Liver (tissue), 8 donors: ENCODE measurements at regions not wholly inside any gene's neighbourhood (a gene's known extent, or its start where the extent isn't known, plus 50 kb on each side); places are given as distances from the start of the nearest gene placed in this dataset.

Source experiments
- DNase-seq: peaks from one replicate; pipeline ENCODE4 v3.0.0-alpha.2; 2017; ENCODE audit warnings: low spot score
- H3K27ac ChIP-seq, 2 donors: one replicate each; pipeline ENCODE4 v1.7.0; 2013; ENCODE audit warnings: inconsistent platforms in 2 of 2, low read length in 2 of 2, control low read depth in 1 of 2, low read depth in 1 of 2, mild to moderate bottlenecking in 1 of 2
- H3K27me3 ChIP-seq, 4 donors: one replicate each; pipeline versions ENCODE4 v1.6.1 to v1.7.0; 2013; ENCODE audit warnings: low read length in 3 of 4, inconsistent platforms in 1 of 4, mild to moderate bottlenecking in 1 of 4, moderate library complexity in 1 of 4; ENCODE audit not compliant: control insufficient read depth in 4 of 4, insufficient read depth in 4 of 4
- H3K36me3 ChIP-seq, 4 donors: one replicate each; pipeline versions ENCODE4 v1.6.1 to v1.7.0; 2013; ENCODE audit warnings: low read length in 3 of 4, mild to moderate bottlenecking in 3 of 4, low read depth in 1 of 4, moderate library complexity in 1 of 4; ENCODE audit not compliant: control insufficient read depth in 4 of 4, insufficient read depth in 3 of 4
- H3K4me1 ChIP-seq, 4 donors: one replicate each; pipeline versions ENCODE4 v1.6.1 to v1.7.0; 2013; ENCODE audit warnings: low read length in 3 of 4, mild to moderate bottlenecking in 3 of 4, moderate library complexity in 1 of 4; ENCODE audit not compliant: control insufficient read depth in 4 of 4, insufficient read depth in 4 of 4
- H3K4me3 ChIP-seq, 3 donors: one replicate each; pipeline versions ENCODE4 v1.6.1 to v1.7.0; 2013; ENCODE audit warnings: low read length in 3 of 3, control low read depth in 1 of 3, low read depth in 1 of 3, mild to moderate bottlenecking in 1 of 3
- H3K9ac ChIP-seq, 2 donors: one replicate each; pipeline ENCODE4 v1.7.0; 2013; ENCODE audit warnings: low read length in 2 of 2, mild to moderate bottlenecking in 2 of 2, moderate library complexity in 2 of 2, control low read depth in 1 of 2, low read depth in 1 of 2
- H3K9me3 ChIP-seq, 4 donors: one replicate each; pipeline versions ENCODE4 v1.6.1 to v1.7.0; 2013; ENCODE audit warnings: low read length in 3 of 4; ENCODE audit not compliant: control insufficient read depth in 4 of 4
- ATF3 ChIP-seq: IDR thresholded peaks from 2 replicates; pipeline ENCODE4 v1.6.1; 2016; ENCODE audit warnings: antibody characterized with exemption
- CTCF ChIP-seq: fragments of 150-350 bp; IDR thresholded peaks from 2 replicates; pipeline ENCODE4 v1.5.1; 2017; ENCODE audit warnings: improper control_type of control experiment, low read depth, low read length; ENCODE audit not compliant: missing input control
- EGR1 ChIP-seq, 2 donors: IDR thresholded peaks; 2 replicates each; pipeline ENCODE4 v1.6.1; 2016 to 2018; ENCODE audit warnings: antibody characterized with exemption in 2 of 2, low read depth in 2 of 2
- FOXA1 ChIP-seq: IDR thresholded peaks from 2 replicates; pipeline ENCODE4 v1.6.1; 2016; ENCODE audit warnings: antibody characterized with exemption
- FOXA2 ChIP-seq: IDR thresholded peaks from 2 replicates; pipeline ENCODE4 v1.6.1; 2016; ENCODE audit warnings: antibody characterized with exemption
- GABPA ChIP-seq, 2 donors: IDR thresholded peaks in 1 of 2; conservative IDR thresholded peaks in 1 of 2; 2 replicates each; pipeline ENCODE4 v1.6.1; 2016; ENCODE audit warnings: antibody characterized with exemption in 2 of 2, mild to moderate bottlenecking in 1 of 2, moderate library complexity in 1 of 2
- HNF4A ChIP-seq, 2 donors: conservative IDR thresholded peaks; 2 replicates each; pipeline ENCODE4 v1.6.1; 2016; ENCODE audit warnings: antibody characterized with exemption in 2 of 2, mild to moderate bottlenecking in 2 of 2
- HNF4G ChIP-seq: IDR thresholded peaks from 2 replicates; pipeline ENCODE4 v1.6.1; 2016; ENCODE audit warnings: antibody characterized with exemption
- JUND ChIP-seq, 2 donors: IDR thresholded peaks; 2 replicates each; pipeline ENCODE4 v1.6.1; 2016; ENCODE audit warnings: antibody characterized with exemption in 2 of 2
- MAX ChIP-seq: IDR thresholded peaks from 2 replicates; pipeline ENCODE4 v1.6.1; 2016; ENCODE audit warnings: antibody characterized with exemption
- NR2F2 ChIP-seq: IDR thresholded peaks from 2 replicates; pipeline ENCODE4 v1.6.1; 2016; ENCODE audit warnings: antibody characterized with exemption
- RAD21 ChIP-seq, 2 donors: IDR thresholded peaks; 2 replicates each; pipeline ENCODE4 v1.6.1; 2016; ENCODE audit warnings: antibody characterized with exemption in 2 of 2, mild to moderate bottlenecking in 2 of 2
- REST ChIP-seq: IDR thresholded peaks from 2 replicates; pipeline ENCODE4 v1.6.1; 2016; ENCODE audit warnings: antibody characterized with exemption, mild to moderate bottlenecking
- RXRA ChIP-seq, 2 donors: IDR thresholded peaks; 2 replicates each; pipeline ENCODE4 v1.6.1; 2017 to 2018; ENCODE audit warnings: antibody characterized with exemption in 2 of 2, mild to moderate bottlenecking in 1 of 2
- SP1 ChIP-seq: IDR thresholded peaks from 2 replicates; pipeline ENCODE4 v1.6.1; 2018; ENCODE audit warnings: antibody characterized with exemption, mild to moderate bottlenecking
- TAF1 ChIP-seq: conservative IDR thresholded peaks from 2 replicates; pipeline ENCODE4 v1.6.1; 2016; ENCODE audit warnings: antibody characterized with exemption, mild to moderate bottlenecking
- YY1 ChIP-seq: IDR thresholded peaks from 2 replicates; pipeline ENCODE4 v1.6.1; 2016; ENCODE audit warnings: antibody characterized with exemption, mild to moderate bottlenecking
- ZBTB33 ChIP-seq: IDR thresholded peaks from 2 replicates; pipeline ENCODE4 v1.6.1; 2016; ENCODE audit warnings: antibody characterized with exemption
- WGBS: extraction: QIAGEN DNeasy Blood & Tissue Kit; methylation state at CpG from one replicate; pipeline ENCODE4 v1.1.7; 2013; 5-methylcytosine and 5-hydroxymethylcytosine counted together
- donor health status: healthy.
- donor health status: healthy.
- donor health status: healthy.
- donor health status: healthy.
- donor health status: healthy.

GRCh38 chr16:17945080-17945601 lies 391.4 kb downstream of the NPIPA8 start:
- no peak overlapping the region for H3K27ac ChIP-seq
- DNase-seq: no peak
- no peak overlapping the region for H3K4me3 ChIP-seq
- H3K36me3 ChIP-seq: no peaks in the 10 kb centered on the region
- H3K9me3 ChIP-seq: peaks cover 0 to 2% (median 0%) of the 10 kb centered on the region in 4 donors
- H3K9ac ChIP-seq: no peak overlapping the region
- no peak for TF ChIP-seq SP1
- no peak for TF ChIP-seq HNF4G
- no peak for TF ChIP-seq NR2F2
- TF ChIP-seq HNF4A (conservative IDR thresholded peaks at IDR 0.05): no peak
- no peaks in the 10 kb centered on the region for H3K27me3 ChIP-seq
- H3K4me1 ChIP-seq: peaks cover 10 to 53% (median 44%) of the 10 kb centered on the region in 4 donors
- 79% methylated on average over 5 of the region's 5 CpGs for WGBS

GRCh38 chr16:17944345-17944744 lies 392.2 kb downstream of the NPIPA8 start:
- Histone ChIP-seq H3K9me3 (peaks cover 0 to 2% (median 0%) of the 10 kb centered on the region in 4 donors), H3K4me3 (no peak overlapping the region), H3K36me3 (no peaks in the 10 kb centered on the region), H3K27me3 (no peaks in the 10 kb centered on the region), H3K9ac (no peak overlapping the region), H3K4me1 (peaks cover 7 to 45% (median 37%) of the 10 kb centered on the region in 4 donors), H3K27ac (no peak overlapping the region)
- DNase-seq: no peak
- TF ChIP-seq TAF1 (no peak), REST (no peak), HNF4G (no peak), YY1 (no peak), JUND (IDR thresholded peaks at IDR 0.05) (no peak), ATF3 (no peak), HNF4A (conservative IDR thresholded peaks at IDR 0.05) (no peak), CTCF (no peak), MAX (no peak), EGR1 (IDR thresholded peaks at IDR 0.05; ENCODE audit: low read depth in 2 of 2) (no peak), FOXA2 (no peak), RAD21 (IDR thresholded peaks at IDR 0.05) (no peak), GABPA (IDR thresholded peaks at IDR 0.05 in 1 of 2, conservative IDR thresholded peaks at IDR 0.05 in 1 of 2) (no peak), FOXA1 (no peak), NR2F2 (no peak), ZBTB33 (no peak), RXRA (IDR thresholded peaks at IDR 0.05) (no peak)
- WGBS: 93% methylated on average over 2 of the region's 2 CpGs
